AG04449 (cell line): ENCODE measurements at regions not wholly inside any gene's neighbourhood (a gene's known extent, or its start where the extent isn't known, plus 50 kb on each side); places are given as distances from the start of the nearest gene placed in this dataset.

ENCODE experiments used
- CTCF ChIA-PET: fragments of 350-600 bp; formaldehyde crosslinking; extraction: SDS; loops from one replicate; lab custom pipeline; 2021; ENCODE audit warnings: antibody characterized with exemption; lab: Yijun Ruan, JAX
- POLR2A ChIA-PET: fragments of 400-600, 350-600 bp; formaldehyde crosslinking; extraction: SDS; loops from one replicate; lab custom pipeline; 2020; ENCODE audit warnings: antibody characterized with exemption, inconsistent platforms; lab: Yijun Ruan, JAX
- DNase-seq: peaks from one replicate; pipeline ENCODE4 v3.0.0-alpha.2; 2010; ENCODE audit warnings: low read depth, low spot score
- H3K4me3 ChIP-seq: 2 replicates; pipeline ENCODE4 v1.5.1; 2011; ENCODE audit warnings: low read depth, mild to moderate bottlenecking, control low read depth, low read length
- TF ChIP-seq, protein P1 (sequence below): IDR thresholded peaks from one replicate; pipeline ENCODE4 v1.5.1; 2011; ENCODE audit warnings: mild to moderate bottlenecking, moderate library complexity, low read length, control low read depth, inconsistent platforms; ENCODE audit not compliant: insufficient read depth; ENCODE audit errors: missing control alignments

DNA sequence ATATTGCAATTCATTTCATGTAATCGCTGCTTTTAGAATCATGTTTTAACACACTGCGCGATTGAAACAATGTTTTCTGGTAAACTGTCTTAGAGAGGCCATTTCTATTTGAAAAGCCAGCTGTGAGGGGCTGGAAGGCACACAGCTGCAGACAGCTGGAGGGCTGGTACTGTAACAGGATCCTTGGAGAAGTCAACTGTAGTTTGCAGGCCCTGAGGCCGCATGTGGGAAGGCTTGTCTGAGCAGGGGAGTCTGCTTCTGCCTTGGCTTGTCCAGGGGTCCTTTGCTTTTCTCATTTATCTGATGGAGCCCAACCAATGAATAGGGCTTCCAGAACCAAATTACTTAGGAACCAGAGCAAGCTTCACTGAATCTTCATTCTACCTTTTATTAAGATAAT, 313.5 kb downstream of the BLID start:
- no peak for DNase-seq
- CTCF ChIA-PET: interaction anchor here (1.1 kb wide), 1 partner anchor 126 kb away, joined by 3 read pairs; no protein-coding TSS in a partner anchor
- POLR2A ChIA-PET: no interaction called here
- no peak overlapping the region for H3K4me3 ChIP-seq
- TF ChIP-seq, protein P1, sequence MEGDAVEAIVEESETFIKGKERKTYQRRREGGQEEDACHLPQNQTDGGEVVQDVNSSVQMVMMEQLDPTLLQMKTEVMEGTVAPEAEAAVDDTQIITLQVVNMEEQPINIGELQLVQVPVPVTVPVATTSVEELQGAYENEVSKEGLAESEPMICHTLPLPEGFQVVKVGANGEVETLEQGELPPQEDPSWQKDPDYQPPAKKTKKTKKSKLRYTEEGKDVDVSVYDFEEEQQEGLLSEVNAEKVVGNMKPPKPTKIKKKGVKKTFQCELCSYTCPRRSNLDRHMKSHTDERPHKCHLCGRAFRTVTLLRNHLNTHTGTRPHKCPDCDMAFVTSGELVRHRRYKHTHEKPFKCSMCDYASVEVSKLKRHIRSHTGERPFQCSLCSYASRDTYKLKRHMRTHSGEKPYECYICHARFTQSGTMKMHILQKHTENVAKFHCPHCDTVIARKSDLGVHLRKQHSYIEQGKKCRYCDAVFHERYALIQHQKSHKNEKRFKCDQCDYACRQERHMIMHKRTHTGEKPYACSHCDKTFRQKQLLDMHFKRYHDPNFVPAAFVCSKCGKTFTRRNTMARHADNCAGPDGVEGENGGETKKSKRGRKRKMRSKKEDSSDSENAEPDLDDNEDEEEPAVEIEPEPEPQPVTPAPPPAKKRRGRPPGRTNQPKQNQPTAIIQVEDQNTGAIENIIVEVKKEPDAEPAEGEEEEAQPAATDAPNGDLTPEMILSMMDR: no peak

DNA sequence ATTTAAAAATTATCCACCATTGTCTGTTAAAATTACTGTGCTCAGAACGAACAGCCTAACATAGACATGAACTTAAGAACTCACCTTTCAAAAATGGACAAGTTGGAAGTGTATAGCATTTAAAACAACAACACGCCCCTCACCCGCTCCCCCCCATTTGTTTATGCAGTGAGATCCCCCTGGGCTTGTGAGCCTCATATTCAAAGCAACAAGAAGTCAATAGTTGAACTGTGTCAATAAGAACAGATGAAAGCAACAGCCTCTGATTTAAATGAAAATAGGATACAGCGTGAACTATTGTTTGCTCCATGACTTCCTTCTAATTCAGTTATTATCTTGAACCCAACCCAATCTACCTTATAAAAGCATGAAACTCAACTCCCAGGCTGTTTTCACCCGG, 314.2 kb downstream of the BLID start:
- no peak for DNase-seq
- ChIA-PET POLR2A (no interaction called here), CTCF (interaction anchor here (1.1 kb wide), 1 partner anchor 126 kb away, joined by 3 read pairs; no protein-coding TSS in a partner anchor)
- TF ChIP-seq, protein P1: no peak
- no peak overlapping the region for H3K4me3 ChIP-seq

DNA sequence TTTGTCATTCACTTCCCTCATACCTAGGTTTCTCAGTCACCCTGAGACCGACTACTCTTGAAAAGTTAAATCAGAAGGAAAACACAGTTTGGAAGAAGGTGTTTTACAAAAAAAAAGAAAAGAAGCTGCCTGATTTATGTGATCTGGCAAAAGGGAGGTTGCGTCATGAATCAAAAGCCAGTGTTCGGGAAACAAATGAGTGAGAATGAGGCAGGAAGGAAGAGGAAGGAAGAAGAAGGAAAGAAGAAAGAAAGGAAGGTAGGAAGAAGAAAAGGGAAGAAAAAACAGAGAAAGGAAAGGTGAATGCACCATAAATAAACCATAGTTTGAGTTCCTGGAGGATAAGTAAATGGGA, 314.6 kb downstream of the BLID start:
- DNase-seq: no peak
- H3K4me3 ChIP-seq: no peak overlapping the region
- TF ChIP-seq, protein P1: no peak
- CTCF ChIA-PET: no interaction called here
- POLR2A ChIA-PET: no interaction called here

DNA sequence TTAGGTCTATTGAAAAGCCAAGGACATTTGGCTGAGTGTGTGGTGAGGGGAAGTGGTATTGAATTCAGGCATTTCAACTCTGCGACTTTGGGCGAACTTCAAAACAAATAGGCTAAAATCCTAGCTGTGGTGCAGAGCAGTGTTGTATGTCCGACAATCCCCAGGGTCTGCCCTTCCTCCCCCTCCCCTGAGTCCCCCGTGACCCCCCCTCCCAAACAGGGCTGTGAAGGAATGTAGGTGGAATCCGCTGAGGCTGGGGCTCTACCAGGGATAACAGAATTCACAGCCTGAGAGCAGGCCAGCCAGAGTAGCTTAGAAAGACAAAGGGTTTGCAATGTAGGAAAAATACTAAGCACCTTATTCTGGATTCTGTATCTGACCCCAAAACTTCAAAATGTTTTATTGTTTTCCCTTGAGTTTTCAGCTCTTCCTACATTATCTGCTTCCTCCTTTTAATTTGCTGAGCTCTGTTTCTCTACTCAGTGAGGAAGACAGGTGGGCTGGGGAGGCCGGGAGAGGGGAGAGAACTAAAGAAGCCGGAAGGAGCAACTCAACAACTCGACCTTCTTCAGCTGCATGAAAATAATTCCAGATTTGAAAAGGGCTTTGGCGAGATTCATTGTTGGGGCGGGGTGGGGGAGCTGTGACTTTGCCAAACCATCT, 315.2 kb downstream of the BLID start:
- TF ChIP-seq, protein P1: no peak
- CTCF ChIA-PET: no interaction called here
- no peak overlapping the region for H3K4me3 ChIP-seq
- no peak for DNase-seq
- POLR2A ChIA-PET: no interaction called here

DNA sequence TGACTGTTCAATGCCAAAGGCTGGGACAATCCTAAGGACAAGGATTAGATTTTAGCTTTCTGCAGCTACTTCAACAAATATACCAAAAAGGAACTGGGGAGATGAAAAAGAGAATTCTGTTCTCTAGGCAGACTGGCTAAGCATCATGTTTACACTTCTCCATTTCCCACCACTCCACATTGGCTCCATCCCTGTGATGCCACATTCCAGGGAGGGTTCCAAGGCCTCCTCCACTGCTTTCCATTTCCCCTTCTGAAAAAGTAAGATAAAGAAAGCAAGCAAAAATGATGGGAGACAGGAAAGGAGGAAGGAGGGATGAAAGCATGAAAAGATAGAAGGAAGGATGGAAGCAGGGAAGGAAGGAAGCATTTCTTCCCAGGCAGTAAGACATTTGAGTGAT, 315.8 kb downstream of the BLID start:
- DNase-seq: no peak
- TF ChIP-seq, protein P1: no peak
- H3K4me3 ChIP-seq: no peak overlapping the region
- ChIA-PET CTCF (interaction anchor here (1.3 kb wide), 1 partner anchor 9 kb away, joined by 3 read pairs; no protein-coding TSS in a partner anchor), POLR2A (no interaction called here)

DNA sequence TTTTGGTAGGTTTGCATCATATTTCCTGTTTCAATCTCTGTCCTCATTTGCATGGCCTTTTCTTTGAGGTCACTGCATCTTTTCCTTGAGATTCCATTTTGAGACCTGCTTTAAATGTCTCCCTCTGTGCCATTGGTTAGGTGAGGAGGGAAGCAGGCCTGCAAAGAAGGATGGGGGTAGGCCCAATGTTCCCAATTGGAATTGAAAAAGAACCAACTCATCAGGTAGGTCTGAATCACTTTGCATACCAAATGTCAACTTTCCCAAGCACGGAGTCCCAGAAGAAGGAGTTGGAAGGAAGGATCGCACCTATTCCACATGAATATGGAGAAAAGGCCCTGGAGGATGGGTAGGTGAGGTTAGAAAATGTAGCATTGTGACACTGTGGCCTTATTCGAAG, 318.5 kb downstream of the BLID start:
- POLR2A ChIA-PET: no interaction called here

More for the DNA sequence above, 318.5 kb downstream of the BLID start:
- TF ChIP-seq, protein P1: no peak
- DNase-seq: no peak
- H3K4me3 ChIP-seq: no peak overlapping the region
- CTCF ChIA-PET: interaction anchor here (1.4 kb wide), 1 partner anchor 9 kb away, joined by 3 read pairs; no protein-coding TSS in a partner anchor
